Upper lobe of left lung (tissue), 6 donors: ENCODE measurements at regions not wholly inside any gene's neighbourhood (a gene's known extent, or its start where the extent isn't known, plus 50 kb on each side); places are given as distances from the start of the nearest gene placed in this dataset.
"Not testable (repeated sequence)": the region's sequence is repeated elsewhere in the genome, so short reads cannot be mapped to it uniquely, and the experiment has no call there.

ENCODE experiments used
- ATAC-seq, 2 donors: fragments of 200-7000 bp; cut with Tn5 transposase; one replicate each; pipeline ENCODE4 v1.9.1; 2022; ENCODE audit warnings: mild to moderate bottlenecking in 2 of 2, moderate library complexity in 2 of 2; ENCODE audit not compliant: low FRiP score in 2 of 2
- DNase-seq, 2 donors: peaks; one replicate each; pipeline ENCODE4 v3.0.0-alpha.2; 2019 to 2020
- H3K27ac ChIP-seq, 4 donors: fragments of 200-600 bp; sonication (generic); one replicate each; pipeline ENCODE4 v1.5.1; 2016 to 2019
- H3K27me3 ChIP-seq, 4 donors: fragments of 200-600 bp; sonication (generic); one replicate each; pipeline ENCODE4 v1.5.1; 2017 to 2019
- H3K36me3 ChIP-seq, 4 donors: fragments of 200-600 bp; sonication (generic); one replicate each; pipeline ENCODE4 v1.5.1; 2016 to 2019
- H3K4me1 ChIP-seq, 4 donors: fragments of 200-600 bp; sonication (generic); one replicate each; pipeline ENCODE4 v1.5.1; 2018 to 2019
- H3K4me3 ChIP-seq, 4 donors: fragments of 200-600 bp; sonication (generic); one replicate each; pipeline ENCODE4 v1.5.1; 2017 to 2019; ENCODE audit warnings: mild to moderate bottlenecking in 2 of 4, moderate library complexity in 1 of 4
- H3K9me3 ChIP-seq, 4 donors: fragments of 200-600 bp; sonication (generic); one replicate each; pipeline ENCODE4 v1.5.1; 2018 to 2019
- CTCF ChIP-seq, 6 experiments: fragments of 450-650 bp in 4 of 6; fragments of 200-600 bp in 2 of 6; sonication (generic) in 2 of 6; IDR thresholded peaks; one replicate each; pipeline ENCODE4 v1.5.1; 2016 to 2019; ENCODE audit warnings: antibody characterized with exemption in 6 of 6
- EP300 ChIP-seq, 4 donors: sonication (generic); formaldehyde crosslinking; IDR thresholded peaks; one replicate each; pipeline ENCODE4 v1.5.1; 2017; ENCODE audit warnings: antibody characterized with exemption in 4 of 4, control low read depth in 2 of 4
- POLR2A ChIP-seq, 4 donors: fragments of 450-650 bp; IDR thresholded peaks; one replicate each; pipeline ENCODE4 v1.5.1; 2016 to 2017; ENCODE audit warnings: antibody characterized with exemption in 4 of 4, mild to moderate bottlenecking in 2 of 4
- POLR2AphosphoS5 ChIP-seq, 2 donors: sonication (generic); formaldehyde crosslinking; IDR thresholded peaks; one replicate each; pipeline ENCODE4 v1.5.1; 2017; ENCODE audit warnings: antibody characterized with exemption in 2 of 2
- WGBS, 2 donors: methylation state at CpG; one replicate each; pipeline ENCODE4 v1.1.5; 2017 to 2018; 5-methylcytosine and 5-hydroxymethylcytosine counted together
- donor health status: DM: no; HTN: no; CAD: no; lungs with moderate emphysema.
- donor health status: DM: no; HTN: yes; CAD: no; lungs with severe emphysema.

GRCh38 chr4:115972967-115973366 lies 859.5 kb upstream of the NDST4 start:
- Histone ChIP-seq H3K36me3 (no peaks in the 10 kb centered on the region), H3K27me3 (no peaks in the 10 kb centered on the region), H3K27ac (no peak overlapping the region), H3K9me3 (peaks cover 0 to 2% (median 0%) of the 10 kb centered on the region in 4 donors), H3K4me1 (no peaks in the 10 kb centered on the region), H3K4me3 (no peak overlapping the region)
- ATAC-seq (no peak), DNase-seq (no peak)
- WGBS, 2 donors: 88 to 90% methylated on average over 2 of the region's 2 CpGs
- TF ChIP-seq EP300 (IDR thresholded peaks at IDR 0.05) (no peak), POLR2A (IDR thresholded peaks at IDR 0.05) (no peak), CTCF (IDR thresholded peaks at IDR 0.05) (no peak), POLR2AphosphoS5 (IDR thresholded peaks at IDR 0.05) (no peak)

DNA sequence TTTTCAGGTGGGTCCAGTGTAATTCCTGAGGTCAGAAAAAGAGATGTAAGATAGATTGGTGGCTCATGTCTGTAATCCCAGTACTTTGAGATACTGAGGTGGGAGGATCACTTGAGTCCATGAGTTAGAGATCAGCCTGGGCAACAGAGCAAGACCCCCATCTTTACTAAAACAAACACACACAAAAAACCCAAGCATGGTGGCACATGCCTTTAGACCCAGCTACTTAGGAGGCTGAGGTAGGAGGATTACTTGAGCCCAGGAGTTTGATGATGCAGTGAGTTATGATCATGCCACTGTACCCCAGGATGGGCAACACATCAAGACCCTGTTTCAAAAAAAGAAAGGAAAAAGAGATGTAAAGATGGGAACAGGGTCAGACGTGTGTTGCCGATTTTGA lies 857.4 kb upstream of the NDST4 start:
- 90% methylated on average over 2 of the region's 2 CpGs for WGBS, 2 donors
- Histone ChIP-seq H3K27me3 (no peaks in the 10 kb centered on the region), H3K9me3 (peaks cover 0 to 2% (median 0%) of the 10 kb centered on the region in 4 donors), H3K4me3 (no peak overlapping the region), H3K27ac (no peak overlapping the region), H3K4me1 (no peaks in the 10 kb centered on the region), H3K36me3 (no peaks in the 10 kb centered on the region)
- TF ChIP-seq EP300 (IDR thresholded peaks at IDR 0.05) (no peak), POLR2AphosphoS5 (IDR thresholded peaks at IDR 0.05) (no peak), CTCF (IDR thresholded peaks at IDR 0.05) (no peak), POLR2A (IDR thresholded peaks at IDR 0.05) (no peak)
- ATAC-seq: no peak
- DNase-seq: no peak

- Histone ChIP-seq H3K4me3 (no peak overlapping the region), H3K4me1 (no peaks in the 10 kb centered on the region), H3K27ac (no peak overlapping the region), H3K27me3 (no peaks in the 10 kb centered on the region), H3K36me3 (no peaks in the 10 kb centered on the region), H3K9me3 (peaks cover 0 to 2% (median 0%) of the 10 kb centered on the region in 4 donors)
- TF ChIP-seq CTCF (IDR thresholded peaks at IDR 0.05) (no peak), POLR2AphosphoS5 (IDR thresholded peaks at IDR 0.05) (no peak), EP300 (IDR thresholded peaks at IDR 0.05) (no peak), POLR2A (IDR thresholded peaks at IDR 0.05) (no peak)
- ATAC-seq (no peak), DNase-seq (no peak)
- WGBS, 2 donors: 73 to 89% methylated on average over 1 of the region's 1 CpG
Measured at GRCh38 chr4:115969756-115970155, 856.3 kb upstream of the NDST4 start.

- H3K36me3 ChIP-seq: no peaks in the 10 kb centered on the region
- no peak for DNase-seq
- H3K4me1 ChIP-seq: no peaks in the 10 kb centered on the region
- H3K27me3 ChIP-seq: no peaks in the 10 kb centered on the region
- no peak overlapping the region for H3K27ac ChIP-seq
- ATAC-seq: no peak
- 94 to 95% methylated on average over 3 of the region's 3 CpGs for WGBS, 2 donors
- no peak overlapping the region for H3K4me3 ChIP-seq
- peaks cover 0 to 2% (median 0%) of the 10 kb centered on the region in 4 donors for H3K9me3 ChIP-seq
- TF ChIP-seq EP300 (IDR thresholded peaks at IDR 0.05) (no peak), POLR2A (IDR thresholded peaks at IDR 0.05) (no peak), POLR2AphosphoS5 (IDR thresholded peaks at IDR 0.05) (no peak), CTCF (IDR thresholded peaks at IDR 0.05) (no peak)
Measured at GRCh38 chr4:115965588-115965987, 852.2 kb upstream of the NDST4 start.

- not testable (repeated sequence) for H3K4me1 ChIP-seq, DNase-seq, H3K36me3 ChIP-seq, H3K27me3 ChIP-seq, H3K9me3 ChIP-seq, H3K27ac ChIP-seq, ATAC-seq, H3K4me3 ChIP-seq
- 76 to 88% methylated on average over 6 of the region's 6 CpGs for WGBS, 2 donors
Measured at GRCh38 chr4:115956054-115956796, 842.8 kb upstream of the NDST4 start.
